OCI-LY1 (cell line): ENCODE measurements at regions not wholly inside any gene's neighbourhood (a gene's known extent, or its start where the extent isn't known, plus 50 kb on each side); places are given as distances from the start of the nearest gene placed in this dataset.

Experiments
- H2AFZ ChIP-seq: fragments of 200-600 bp; sonication (generic), shearing (Covaris generic); 2 replicates; pipeline ENCODE4 v1.6.0; 2014; ENCODE audit warnings: antibody characterized with exemption, mild to moderate bottlenecking, low read length
- H3F3A ChIP-seq: fragments of 200-600 bp; sonication (generic), shearing (Covaris generic); 2 replicates; pipeline ENCODE4 v1.6.0; 2014; ENCODE audit warnings: mild to moderate bottlenecking, antibody characterized with exemption, low read length, moderate library complexity; ENCODE audit not compliant: insufficient read depth
- H3K27ac ChIP-seq: fragments of 200-600 bp; sonication (generic); 2 replicates; pipeline ENCODE4 v1.5.1; 2014; ENCODE audit warnings: low read length, mixed run types, mild to moderate bottlenecking, low read depth; ENCODE audit not compliant: poor library complexity, severe bottlenecking
- H3K27me3 ChIP-seq: fragments of 200-600 bp; sonication (generic); 2 replicates; pipeline ENCODE4 v1.6.0; 2014; ENCODE audit warnings: antibody characterized with exemption, mild to moderate bottlenecking, low read length, moderate library complexity; ENCODE audit not compliant: insufficient read depth
- H3K36me3 ChIP-seq: fragments of 200-600 bp; sonication (generic); 2 replicates; pipeline ENCODE4 v1.6.1; 2014; ENCODE audit warnings: mild to moderate bottlenecking, antibody characterized with exemption, low read length, moderate library complexity, mixed read lengths; ENCODE audit not compliant: insufficient read depth
- H3K4me1 ChIP-seq: fragments of 200-600 bp; sonication (generic); 2 replicates; pipeline ENCODE4 v1.5.1; 2014; ENCODE audit warnings: mild to moderate bottlenecking, low read length, moderate library complexity; ENCODE audit not compliant: insufficient read depth, severe bottlenecking
- H3K4me2 ChIP-seq: fragments of 200-600 bp; sonication (generic), shearing (Covaris generic); 2 replicates; pipeline ENCODE4 v1.6.1; 2014; ENCODE audit warnings: low read length
- H3K4me3 ChIP-seq: fragments of 200-600 bp; sonication (generic); 2 replicates; pipeline ENCODE4 v1.5.1; 2014; ENCODE audit warnings: low read length, low read depth, mild to moderate bottlenecking, mixed read lengths; ENCODE audit not compliant: poor library complexity, severe bottlenecking
- H3K79me2 ChIP-seq: fragments of 200-600 bp; shearing (Covaris generic); 2 replicates; pipeline ENCODE4 v1.6.1; 2016; ENCODE audit warnings: mixed run types, low read length, mixed read lengths; ENCODE audit not compliant: insufficient read depth
- H3K9ac ChIP-seq: fragments of 200-600 bp; sonication (generic), shearing (Covaris generic); 2 replicates; pipeline ENCODE4 v1.6.1; 2014; ENCODE audit warnings: mild to moderate bottlenecking, low read length, mixed read lengths
- H3K9me2 ChIP-seq: fragments of 200-600 bp; sonication (generic), shearing (Covaris generic); 2 replicates; pipeline ENCODE4 v1.6.1; 2014; ENCODE audit warnings: low read depth, mild to moderate bottlenecking, low read length, mixed read lengths
- H3K9me3 ChIP-seq: fragments of 200-600 bp; shearing (Covaris generic); 2 replicates; pipeline ENCODE4 v1.6.1; 2014; ENCODE audit warnings: low read length, mixed read lengths
- H4K20me1 ChIP-seq: fragments of 200-600 bp; sonication (generic), shearing (Covaris generic); 2 replicates; pipeline ENCODE4 v1.6.0; 2016; ENCODE audit warnings: mild to moderate bottlenecking, low read length; ENCODE audit not compliant: insufficient read depth
- CTCF ChIP-seq: fragments of 200-600 bp; sonication (generic), shearing (Covaris generic); IDR thresholded peaks from 2 replicates; pipeline ENCODE4 v1.5.1; 2017; ENCODE audit warnings: mild to moderate bottlenecking, antibody characterized with exemption, low read length, moderate library complexity, mixed read lengths
- EZH2 ChIP-seq: fragments of 200-600 bp; sonication (generic), shearing (Covaris generic); IDR thresholded peaks from 2 replicates; pipeline ENCODE4 v1.8.0; 2017; ENCODE audit warnings: borderline replicate concordance, mixed run types, mild to moderate bottlenecking, antibody characterized with exemption, low read length, moderate library complexity, mixed read lengths

DNA sequence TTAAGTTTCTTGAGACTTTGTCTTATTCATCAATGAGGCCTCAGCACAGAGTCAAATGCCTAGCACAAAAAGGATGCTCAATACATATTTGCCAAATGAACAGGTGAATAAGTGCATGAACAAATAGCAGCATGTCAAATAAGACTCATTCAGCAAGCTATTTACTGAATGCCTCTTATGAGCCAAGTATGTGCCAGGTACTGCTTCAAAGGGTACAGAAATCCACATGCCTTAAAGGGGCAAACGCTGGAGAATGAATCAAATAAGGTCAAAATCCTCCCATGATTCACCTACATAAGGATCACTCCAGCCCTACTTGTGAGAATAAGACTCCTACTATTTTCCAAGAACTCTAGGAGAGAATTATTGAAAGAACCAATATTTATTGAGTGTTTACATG, 260.2 kb upstream of the CPEB2 start:
- Histone ChIP-seq H2AFZ (no peak overlapping the region), H4K20me1 (no peaks in the 10 kb centered on the region), H3K27me3 (no peaks in the 10 kb centered on the region), H3K4me2 (no peak overlapping the region), H3F3A (no peaks in the 10 kb centered on the region), H3K4me3 (no peak overlapping the region), H3K9me3 (no peaks in the 10 kb centered on the region), H3K79me2 (no peaks in the 10 kb centered on the region), H3K4me1 (no peaks in the 10 kb centered on the region), H3K9ac (no peak overlapping the region), H3K36me3 (no peaks in the 10 kb centered on the region), H3K27ac (no peak overlapping the region), H3K9me2 (no peaks in the 10 kb centered on the region)
- TF ChIP-seq EZH2 (no peak), CTCF (no peak)

DNA sequence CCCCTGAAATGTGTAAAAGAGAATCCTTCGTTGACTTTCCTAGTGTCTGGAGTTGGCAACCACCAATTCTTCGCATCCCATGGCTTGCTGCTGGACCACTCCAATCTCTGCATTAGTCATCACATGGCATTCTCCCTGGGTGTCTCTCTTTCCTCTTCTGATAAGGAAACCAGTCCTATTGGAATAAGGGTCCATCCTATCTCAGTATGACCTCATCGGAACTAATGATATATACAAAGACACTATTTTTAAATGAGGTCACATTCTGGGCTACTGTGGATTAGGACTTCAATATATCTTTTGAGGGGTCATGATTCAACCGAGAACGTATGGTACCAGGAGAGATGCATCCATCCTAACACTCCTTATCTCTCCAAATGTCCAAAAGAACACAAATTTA, 259.1 kb upstream of the CPEB2 start:
- no peak overlapping the region for H2AFZ ChIP-seq
- H3K9ac ChIP-seq, result no peak overlapping the region
- H3K9me3 ChIP-seq, result no peaks in the 10 kb centered on the region
- no peak overlapping the region for H3K4me2 ChIP-seq
- H3K9me2 ChIP-seq, result no peaks in the 10 kb centered on the region
- H3K36me3 ChIP-seq, result no peaks in the 10 kb centered on the region
- no peaks in the 10 kb centered on the region for H3K27me3 ChIP-seq
- H3K4me3 ChIP-seq, result no peak overlapping the region
- no peaks in the 10 kb centered on the region for H3K79me2 ChIP-seq
- no peak overlapping the region for H3K27ac ChIP-seq
- H3K4me1 ChIP-seq, result no peaks in the 10 kb centered on the region
- no peaks in the 10 kb centered on the region for H4K20me1 ChIP-seq
- no peaks in the 10 kb centered on the region for H3F3A ChIP-seq
- TF ChIP-seq CTCF (no peak), EZH2 (no peak)

DNA sequence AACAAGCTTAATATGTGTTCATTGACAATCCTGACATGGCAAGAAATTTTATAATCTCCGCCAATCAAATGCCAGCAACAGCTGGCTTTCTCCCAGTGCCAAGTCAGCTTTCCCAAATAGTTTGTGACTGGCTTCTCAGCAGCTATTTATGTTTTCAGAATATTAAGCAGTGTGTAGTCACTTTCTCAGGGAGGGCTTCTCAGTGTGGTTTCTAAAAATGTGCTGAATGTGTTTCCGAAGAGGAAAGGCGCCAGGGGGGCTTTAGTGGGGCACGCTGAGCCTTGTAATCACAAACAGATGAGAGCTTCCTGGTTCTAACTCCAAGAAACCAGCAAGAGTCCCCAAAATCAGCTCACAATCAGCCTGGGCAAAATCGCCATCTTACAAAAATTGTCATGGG, 258.7 kb upstream of the CPEB2 start:
- Histone ChIP-seq H3K4me2 (no peak overlapping the region), H3K9ac (no peak overlapping the region), H4K20me1 (no peaks in the 10 kb centered on the region), H3K9me2 (no peaks in the 10 kb centered on the region), H3K79me2 (no peaks in the 10 kb centered on the region), H3K9me3 (no peaks in the 10 kb centered on the region), H3K36me3 (no peaks in the 10 kb centered on the region), H3K4me1 (no peaks in the 10 kb centered on the region), H3K4me3 (no peak overlapping the region), H2AFZ (no peak overlapping the region), H3F3A (no peaks in the 10 kb centered on the region), H3K27ac (no peak overlapping the region), H3K27me3 (no peaks in the 10 kb centered on the region)
- TF ChIP-seq CTCF (no peak), EZH2 (no peak)
